Testis (tissue), 2 donors: ENCODE measurements at regions not wholly inside any gene's neighbourhood (a gene's known extent, or its start where the extent isn't known, plus 50 kb on each side); places are given as distances from the start of the nearest gene placed in this dataset.

Experiments used
- POLR2A ChIP-seq: fragments of 450-650 bp; IDR thresholded peaks from one replicate; pipeline ENCODE4 v1.6.1; 2017; ENCODE audit warnings: antibody characterized with exemption, mild to moderate bottlenecking, moderate library complexity
- TF ChIP-seq, protein P1 (sequence below), 3 experiments: fragments of 450-650 bp in 2 of 3; fragments of 200-600 bp in 1 of 3; sonication (generic) in 1 of 3; IDR thresholded peaks; one replicate each; pipeline ENCODE4 v1.5.1; 2016 to 2019; ENCODE audit warnings: antibody characterized with exemption in 3 of 3, mild to moderate bottlenecking in 2 of 3, moderate library complexity in 1 of 3

DNA sequence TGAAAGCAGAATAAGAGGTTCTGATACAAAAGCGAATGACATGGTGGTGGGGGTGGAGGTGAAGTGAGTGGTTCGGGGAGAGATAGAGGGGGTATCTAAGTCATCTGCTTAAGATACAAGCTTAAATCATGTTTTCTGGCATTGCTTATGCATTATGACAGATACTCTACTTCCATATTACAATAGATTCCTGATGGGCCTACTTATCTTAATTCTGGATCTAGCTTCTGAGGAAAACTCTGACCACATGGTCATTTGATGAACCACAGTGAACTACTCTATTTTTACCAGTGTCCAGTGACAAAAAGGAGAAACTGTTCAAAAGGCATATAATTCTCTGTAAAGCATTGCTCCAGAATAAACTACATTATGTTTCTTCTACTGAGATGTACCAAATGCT is 673.7 kb upstream of the CCDC54 start:
- TF ChIP-seq, protein P1, sequence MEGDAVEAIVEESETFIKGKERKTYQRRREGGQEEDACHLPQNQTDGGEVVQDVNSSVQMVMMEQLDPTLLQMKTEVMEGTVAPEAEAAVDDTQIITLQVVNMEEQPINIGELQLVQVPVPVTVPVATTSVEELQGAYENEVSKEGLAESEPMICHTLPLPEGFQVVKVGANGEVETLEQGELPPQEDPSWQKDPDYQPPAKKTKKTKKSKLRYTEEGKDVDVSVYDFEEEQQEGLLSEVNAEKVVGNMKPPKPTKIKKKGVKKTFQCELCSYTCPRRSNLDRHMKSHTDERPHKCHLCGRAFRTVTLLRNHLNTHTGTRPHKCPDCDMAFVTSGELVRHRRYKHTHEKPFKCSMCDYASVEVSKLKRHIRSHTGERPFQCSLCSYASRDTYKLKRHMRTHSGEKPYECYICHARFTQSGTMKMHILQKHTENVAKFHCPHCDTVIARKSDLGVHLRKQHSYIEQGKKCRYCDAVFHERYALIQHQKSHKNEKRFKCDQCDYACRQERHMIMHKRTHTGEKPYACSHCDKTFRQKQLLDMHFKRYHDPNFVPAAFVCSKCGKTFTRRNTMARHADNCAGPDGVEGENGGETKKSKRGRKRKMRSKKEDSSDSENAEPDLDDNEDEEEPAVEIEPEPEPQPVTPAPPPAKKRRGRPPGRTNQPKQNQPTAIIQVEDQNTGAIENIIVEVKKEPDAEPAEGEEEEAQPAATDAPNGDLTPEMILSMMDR (IDR thresholded peaks at IDR 0.05), result no peak
- TF ChIP-seq POLR2A, result no peak
